Ascending aorta (tissue), 2 donors: ENCODE measurements at regions not wholly inside any gene's neighbourhood (a gene's known extent, or its start where the extent isn't known, plus 50 kb on each side); places are given as distances from the start of the nearest gene placed in this dataset.

Experiments
- DNase-seq, 2 donors: peaks; one replicate each; pipeline ENCODE4 v3.0.0-alpha.2; 2019; ENCODE audit warnings: low spot score in 2 of 2
- H3K27ac ChIP-seq, 2 donors: fragments of 200-600 bp; sonication (generic); one replicate each; pipeline ENCODE4 v1.5.1; 2016 to 2017; ENCODE audit warnings: mild to moderate bottlenecking in 1 of 2
- H3K27me3 ChIP-seq: fragments of 200-600 bp; sonication (generic); one replicate; pipeline ENCODE4 v1.5.1; 2017
- H3K36me3 ChIP-seq, 2 donors: fragments of 200-600 bp; sonication (generic); one replicate each; pipeline ENCODE4 v1.5.1; 2016
- H3K4me1 ChIP-seq, 2 donors: fragments of 200-600 bp; sonication (generic); one replicate each; pipeline ENCODE4 v1.5.1; 2016 to 2017; ENCODE audit warnings: mild to moderate bottlenecking in 1 of 2
- H3K4me3 ChIP-seq, 2 donors: fragments of 200-600 bp; sonication (generic); one replicate each; pipeline ENCODE4 v1.5.1; 2016 to 2017; ENCODE audit warnings: mild to moderate bottlenecking in 1 of 2
- H3K9me3 ChIP-seq, 2 donors: fragments of 200-600 bp; sonication (generic); one replicate each; pipeline ENCODE4 v1.5.1; 2016
- CTCF ChIP-seq, 3 experiments: fragments of 200-600 bp in 2 of 3; fragments of 450-650 bp in 1 of 3; sonication (generic) in 2 of 3; IDR thresholded peaks; one replicate each; pipeline ENCODE4 v1.5.1; 2016 to 2019; ENCODE audit warnings: antibody characterized with exemption in 3 of 3, mild to moderate bottlenecking in 1 of 3, moderate library complexity in 1 of 3
- intact Hi-C: fragments of 100-400 bp; cut with DNase I; formaldehyde crosslinking; loops from one replicate; pipeline ENCODE4 v1.15.1; 2023

DNA sequence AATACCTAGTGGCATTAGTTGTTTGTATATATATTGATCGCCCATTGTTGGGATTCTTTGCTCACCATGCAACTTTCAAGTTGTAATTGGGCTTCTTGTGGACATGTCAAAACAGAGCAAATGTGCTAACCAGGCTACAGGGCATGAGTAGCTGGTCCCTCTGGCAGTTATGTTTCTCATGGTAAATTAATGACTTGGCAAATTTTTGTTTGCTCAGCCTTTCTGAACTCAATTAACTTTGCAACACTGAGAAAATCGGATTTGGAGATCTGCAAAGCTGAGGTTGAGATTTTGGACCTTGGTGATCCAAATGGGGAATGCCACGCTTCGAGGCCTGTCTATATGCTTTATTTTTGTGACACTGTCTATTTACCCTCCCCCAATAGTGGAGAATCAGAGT is 138.5 kb upstream of the PIRT start:
- Histone ChIP-seq H3K27me3 (no peaks in the 10 kb centered on the region), H3K27ac (no peak overlapping the region), H3K36me3 (no peaks in the 10 kb centered on the region), H3K4me1 (no peaks in the 10 kb centered on the region), H3K4me3 (no peak overlapping the region), H3K9me3 (no peaks in the 10 kb centered on the region)
- intact Hi-C loops: no loop called here
- DNase-seq: no peak
- no peak for TF ChIP-seq CTCF (IDR thresholded peaks at IDR 0.05)

GRCh38 chr17:10968007-10968406 is 130.1 kb upstream of the PIRT start:
- DNase-seq: no peak
- no peaks in the 10 kb centered on the region for H3K36me3 ChIP-seq
- H3K27me3 ChIP-seq: no peaks in the 10 kb centered on the region
- no peaks in the 10 kb centered on the region for H3K9me3 ChIP-seq
- H3K27ac ChIP-seq: no peak overlapping the region
- H3K4me1 ChIP-seq: no peaks in the 10 kb centered on the region
- no peak overlapping the region for H3K4me3 ChIP-seq
- no peak for TF ChIP-seq CTCF (IDR thresholded peaks at IDR 0.05)
- intact Hi-C loops: no loop called here

DNA sequence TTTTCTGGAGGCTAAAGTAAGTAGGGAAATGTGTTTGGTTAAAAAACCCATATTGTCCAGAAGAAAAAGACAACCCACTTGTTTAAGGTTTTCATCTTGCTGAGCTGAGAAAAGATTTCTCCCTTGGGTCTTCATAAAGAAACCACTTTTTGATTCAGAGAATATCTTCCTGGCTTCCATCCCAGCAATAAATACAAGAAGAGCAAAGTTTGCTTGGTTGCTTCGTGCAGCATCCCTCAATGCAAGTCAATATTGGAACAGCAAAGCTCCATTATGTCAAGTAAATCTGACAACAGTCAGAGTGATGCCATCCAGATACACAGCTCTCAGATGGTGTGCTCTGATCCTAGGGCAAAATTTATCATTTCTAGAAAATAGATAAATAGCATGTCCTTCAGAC is 118.9 kb upstream of the PIRT start:
- H3K36me3 ChIP-seq: no peaks in the 10 kb centered on the region
- no peaks in the 10 kb centered on the region for H3K4me1 ChIP-seq
- intact Hi-C loops: no loop called here
- TF ChIP-seq CTCF (IDR thresholded peaks at IDR 0.05): no peak
- H3K27ac ChIP-seq: no peak overlapping the region
- no peak overlapping the region for H3K4me3 ChIP-seq
- DNase-seq: no peak
- peaks cover 0 to 7% of the 10 kb centered on the region in 2 donors for H3K9me3 ChIP-seq
- H3K27me3 ChIP-seq: no peaks in the 10 kb centered on the region

- DNase-seq: no peak
- no peak for TF ChIP-seq CTCF (IDR thresholded peaks at IDR 0.05)
- no peaks in the 10 kb centered on the region for H3K27me3 ChIP-seq
- H3K27ac ChIP-seq: no peak overlapping the region
- H3K36me3 ChIP-seq: no peaks in the 10 kb centered on the region
- intact Hi-C loops: no loop called here
- H3K4me1 ChIP-seq: no peaks in the 10 kb centered on the region
- no peak overlapping the region for H3K4me3 ChIP-seq
- no peaks in the 10 kb centered on the region for H3K9me3 ChIP-seq
Measured at GRCh38 chr17:10944819-10945218, 106.9 kb upstream of the PIRT start.

DNA sequence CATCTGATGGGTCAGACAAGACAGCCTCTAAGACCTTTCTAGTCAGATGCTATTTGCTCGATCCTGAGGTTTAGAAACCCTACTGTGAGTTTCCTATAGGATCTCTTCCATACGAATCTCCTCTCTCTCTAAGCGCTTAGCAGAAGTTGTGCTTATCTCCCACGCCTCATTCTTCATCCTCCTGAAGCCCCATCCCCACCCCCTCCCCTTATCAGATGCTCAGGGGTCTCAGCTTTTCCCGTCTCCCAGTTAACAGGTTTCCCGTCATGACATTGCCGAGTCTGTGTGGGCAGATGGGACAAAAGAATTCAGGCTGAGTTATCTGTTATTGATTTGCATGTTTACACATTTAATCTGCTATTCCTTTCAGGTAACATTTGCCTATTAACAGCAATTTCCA is 99.0 kb upstream of the PIRT start:
- H3K9me3 ChIP-seq: no peaks in the 10 kb centered on the region
- intact Hi-C loops: no loop called here
- H3K27ac ChIP-seq: no peak overlapping the region
- TF ChIP-seq CTCF (IDR thresholded peaks at IDR 0.05): no peak
- H3K36me3 ChIP-seq: no peaks in the 10 kb centered on the region
- no peak overlapping the region for H3K4me3 ChIP-seq
- no peaks in the 10 kb centered on the region for H3K27me3 ChIP-seq
- no peaks in the 10 kb centered on the region for H3K4me1 ChIP-seq
- DNase-seq: no peak

DNA sequence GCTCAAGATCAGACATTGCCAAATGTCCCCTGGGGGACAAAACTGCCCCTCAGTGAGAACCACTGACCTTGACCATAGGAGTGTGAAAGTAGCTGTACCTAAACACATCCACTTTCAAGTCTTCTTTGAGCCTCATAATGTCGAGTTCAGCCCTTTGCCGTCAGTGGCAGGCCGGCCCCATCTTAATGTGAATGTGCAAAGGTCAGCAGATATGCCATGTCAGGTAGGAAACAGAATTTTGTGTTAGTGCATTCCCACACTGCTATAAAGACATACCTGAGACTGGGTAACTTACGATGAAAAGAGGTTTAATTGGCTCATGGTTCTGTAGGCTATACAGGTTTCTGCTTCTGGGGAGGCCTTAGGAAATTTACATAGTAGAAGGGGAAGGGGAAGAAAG is 95.1 kb upstream of the PIRT start:
- H3K4me1 ChIP-seq: no peaks in the 10 kb centered on the region
- no peak for TF ChIP-seq CTCF (IDR thresholded peaks at IDR 0.05)
- no peak for DNase-seq
- H3K27me3 ChIP-seq: no peaks in the 10 kb centered on the region
- intact Hi-C loops: no loop called here
- H3K9me3 ChIP-seq: no peaks in the 10 kb centered on the region
- no peak overlapping the region for H3K27ac ChIP-seq
- no peaks in the 10 kb centered on the region for H3K36me3 ChIP-seq
- H3K4me3 ChIP-seq: no peak overlapping the region
